ENCODE measurements at regions not wholly inside any gene's neighbourhood (a gene's known extent, or its start where the extent isn't known, plus 50 kb on each side); places are given as distances from the start of the nearest gene placed in this dataset.

- no peaks in the 10 kb centered on the region for H3K9me3 Mint-ChIP-seq
- no peaks in the 10 kb centered on the region for H3K27me3 Mint-ChIP-seq
- no peaks in the 10 kb centered on the region for H3K4me1 Mint-ChIP-seq (ENCODE audit: low read depth)
Observed at GRCh38 chr11:28470180-28470579, 362.0 kb downstream of the METTL15 start.

GRCh38 chr11:28466506-28466905 is 358.3 kb downstream of the METTL15 start:
- H3K4me1 Mint-ChIP-seq (ENCODE audit: low read depth) = no peaks in the 10 kb centered on the region
- H3K4me3 Mint-ChIP-seq = no peak overlapping the region
- no peaks in the 10 kb centered on the region for H3K27me3 Mint-ChIP-seq
- no peaks in the 10 kb centered on the region for H3K9me3 Mint-ChIP-seq
- no peak overlapping the region for H3K27ac Mint-ChIP-seq
- H3K36me3 Mint-ChIP-seq (ENCODE audit: low read depth) = no peaks in the 10 kb centered on the region

More at GRCh38 chr11:28470180-28470579, 362.0 kb downstream of the METTL15 start:
- no peaks in the 10 kb centered on the region for H3K36me3 Mint-ChIP-seq (ENCODE audit: low read depth)
- H3K4me3 Mint-ChIP-seq = no peak overlapping the region
- no peak overlapping the region for H3K27ac Mint-ChIP-seq

- Mint-ChIP-seq H3K9me3 (no peaks in the 10 kb centered on the region), H3K4me1 (ENCODE audit: low read depth) (no peaks in the 10 kb centered on the region), H3K4me3 (no peak overlapping the region), H3K36me3 (ENCODE audit: low read depth) (no peaks in the 10 kb centered on the region), H3K27me3 (no peaks in the 10 kb centered on the region), H3K27ac (no peak overlapping the region)
Observed at GRCh38 chr11:28464252-28464867, 356.2 kb downstream of the METTL15 start.

GRCh38 chr11:28463826-28464225 is 355.6 kb downstream of the METTL15 start:
- Mint-ChIP-seq H3K4me3 (no peak overlapping the region), H3K4me1 (ENCODE audit: low read depth) (no peaks in the 10 kb centered on the region), H3K27ac (no peak overlapping the region), H3K9me3 (no peaks in the 10 kb centered on the region), H3K36me3 (ENCODE audit: low read depth) (no peaks in the 10 kb centered on the region), H3K27me3 (no peaks in the 10 kb centered on the region)

- Mint-ChIP-seq H3K27ac (no peak overlapping the region), H3K4me3 (no peak overlapping the region), H3K9me3 (no peaks in the 10 kb centered on the region), H3K36me3 (ENCODE audit: low read depth) (no peaks in the 10 kb centered on the region), H3K4me1 (ENCODE audit: low read depth) (no peaks in the 10 kb centered on the region), H3K27me3 (no peaks in the 10 kb centered on the region)
Observed at GRCh38 chr11:28461846-28462245, 353.7 kb downstream of the METTL15 start.

GRCh38 chr11:28461338-28461737 is 353.1 kb downstream of the METTL15 start:
- H3K27ac Mint-ChIP-seq = no peak overlapping the region
- H3K27me3 Mint-ChIP-seq = no peaks in the 10 kb centered on the region
- H3K4me1 Mint-ChIP-seq (ENCODE audit: low read depth) = no peaks in the 10 kb centered on the region
- H3K4me3 Mint-ChIP-seq = no peak overlapping the region
- no peaks in the 10 kb centered on the region for H3K9me3 Mint-ChIP-seq
- no peaks in the 10 kb centered on the region for H3K36me3 Mint-ChIP-seq (ENCODE audit: low read depth)

GRCh38 chr11:28460348-28460747 is 352.2 kb downstream of the METTL15 start:
- H3K27me3 Mint-ChIP-seq = no peaks in the 10 kb centered on the region
- no peak overlapping the region for H3K27ac Mint-ChIP-seq
- no peaks in the 10 kb centered on the region for H3K4me1 Mint-ChIP-seq (ENCODE audit: low read depth)
- H3K4me3 Mint-ChIP-seq = no peak overlapping the region
- H3K9me3 Mint-ChIP-seq = no peaks in the 10 kb centered on the region
- H3K36me3 Mint-ChIP-seq (ENCODE audit: low read depth) = no peaks in the 10 kb centered on the region

GRCh38 chr11:28459912-28460311 is 351.7 kb downstream of the METTL15 start:
- H3K4me3 Mint-ChIP-seq = no peak overlapping the region
- H3K27me3 Mint-ChIP-seq = no peaks in the 10 kb centered on the region
- no peaks in the 10 kb centered on the region for H3K9me3 Mint-ChIP-seq
- H3K4me1 Mint-ChIP-seq (ENCODE audit: low read depth) = no peaks in the 10 kb centered on the region
- no peaks in the 10 kb centered on the region for H3K36me3 Mint-ChIP-seq (ENCODE audit: low read depth)
- no peak overlapping the region for H3K27ac Mint-ChIP-seq

- Mint-ChIP-seq H3K4me3 (no peak overlapping the region), H3K9me3 (no peaks in the 10 kb centered on the region), H3K27ac (no peak overlapping the region), H3K4me1 (ENCODE audit: low read depth) (no peaks in the 10 kb centered on the region), H3K36me3 (ENCODE audit: low read depth) (no peaks in the 10 kb centered on the region), H3K27me3 (no peaks in the 10 kb centered on the region)
Observed at GRCh38 chr11:28457481-28458065, 349.4 kb downstream of the METTL15 start.

- no peak overlapping the region for H3K4me3 Mint-ChIP-seq
- no peaks in the 10 kb centered on the region for H3K27me3 Mint-ChIP-seq
- no peaks in the 10 kb centered on the region for H3K36me3 Mint-ChIP-seq (ENCODE audit: low read depth)
- H3K4me1 Mint-ChIP-seq (ENCODE audit: low read depth) = no peaks in the 10 kb centered on the region
- H3K27ac Mint-ChIP-seq = no peak overlapping the region
- H3K9me3 Mint-ChIP-seq = no peaks in the 10 kb centered on the region
Observed at GRCh38 chr11:28448186-28448585, 340.0 kb downstream of the METTL15 start.

GRCh38 chr11:28447226-28447625 is 339.0 kb downstream of the METTL15 start:
- Mint-ChIP-seq H3K4me3 (no peak overlapping the region), H3K36me3 (ENCODE audit: low read depth) (no peaks in the 10 kb centered on the region), H3K9me3 (no peaks in the 10 kb centered on the region), H3K4me1 (ENCODE audit: low read depth) (no peaks in the 10 kb centered on the region), H3K27me3 (no peaks in the 10 kb centered on the region), H3K27ac (no peak overlapping the region)

- Mint-ChIP-seq H3K4me3 (no peak overlapping the region), H3K9me3 (no peaks in the 10 kb centered on the region), H3K27me3 (no peaks in the 10 kb centered on the region), H3K36me3 (ENCODE audit: low read depth) (no peaks in the 10 kb centered on the region), H3K27ac (no peak overlapping the region), H3K4me1 (ENCODE audit: low read depth) (no peaks in the 10 kb centered on the region)
Observed at GRCh38 chr11:28442131-28442530, 333.9 kb downstream of the METTL15 start.

GRCh38 chr11:28439403-28439802 is 331.2 kb downstream of the METTL15 start:
- peaks cover 7% of the 10 kb centered on the region for H3K9me3 Mint-ChIP-seq

GRCh38 chr11:28420099-28420498 is 311.9 kb downstream of the METTL15 start:
- Mint-ChIP-seq H3K36me3 (ENCODE audit: low read depth) (no peaks in the 10 kb centered on the region), H3K4me1 (ENCODE audit: low read depth) (no peaks in the 10 kb centered on the region)

More at GRCh38 chr11:28439403-28439802, 331.2 kb downstream of the METTL15 start:
- Mint-ChIP-seq H3K27ac (no peak overlapping the region), H3K4me3 (no peak overlapping the region), H3K4me1 (ENCODE audit: low read depth) (no peaks in the 10 kb centered on the region), H3K27me3 (no peaks in the 10 kb centered on the region), H3K36me3 (ENCODE audit: low read depth) (no peaks in the 10 kb centered on the region)

GRCh38 chr11:28417601-28418323 is 309.6 kb downstream of the METTL15 start:
- no peaks in the 10 kb centered on the region for H3K27me3 Mint-ChIP-seq
- no peaks in the 10 kb centered on the region for H3K4me1 Mint-ChIP-seq (ENCODE audit: low read depth)
- H3K9me3 Mint-ChIP-seq = no peaks in the 10 kb centered on the region
- H3K36me3 Mint-ChIP-seq (ENCODE audit: low read depth) = no peaks in the 10 kb centered on the region
- no peak overlapping the region for H3K4me3 Mint-ChIP-seq
- H3K27ac Mint-ChIP-seq = no peak overlapping the region

More at GRCh38 chr11:28420099-28420498, 311.9 kb downstream of the METTL15 start:
- no peak overlapping the region for H3K27ac Mint-ChIP-seq
- H3K27me3 Mint-ChIP-seq = no peaks in the 10 kb centered on the region
- no peaks in the 10 kb centered on the region for H3K9me3 Mint-ChIP-seq
- H3K4me3 Mint-ChIP-seq = no peak overlapping the region

All from stimulated activated naive CD8-positive, alpha-beta T cell treated with anti-CD3 and anti-CD28 coated beads, Interleukin-15, Interleukin-2, amounts not matched to agents 100 ng/mL and 50 ng/mL, for 24 hours (primary cell).